ENCODE measurements at regions not wholly inside any gene's neighbourhood (a gene's known extent, or its start where the extent isn't known, plus 50 kb on each side); places are given as distances from the start of the nearest gene placed in this dataset.

- no peak for DNase-seq (ENCODE audit: low read depth in 2 of 2)
- no peak for TF ChIP-seq CTCF (IDR thresholded peaks at IDR 0.05; ENCODE audit: low read depth, low read length)
- no peak overlapping the region for H3K4me3 ChIP-seq (replicated peaks in 1 of 2; ENCODE audit: low read depth in 2 of 2, low read length in 2 of 2)
Measured at GRCh38 chr3:103033841-103034240, 599.0 kb downstream of the ZPLD1 start.

GRCh38 chr3:103047640-103048039 lies 612.8 kb downstream of the ZPLD1 start:
- no peak overlapping the region for H3K4me3 ChIP-seq (replicated peaks in 1 of 2; ENCODE audit: low read depth in 2 of 2, low read length in 2 of 2)
- DNase-seq (ENCODE audit: low read depth in 2 of 2), result no peak
- TF ChIP-seq CTCF (IDR thresholded peaks at IDR 0.05; ENCODE audit: low read depth, low read length), result no peak

GRCh38 chr3:103048068-103048722 lies 613.4 kb downstream of the ZPLD1 start:
- no peak for TF ChIP-seq CTCF (IDR thresholded peaks at IDR 0.05; ENCODE audit: low read depth, low read length)
- no peak overlapping the region for H3K4me3 ChIP-seq (replicated peaks in 1 of 2; ENCODE audit: low read depth in 2 of 2, low read length in 2 of 2)
- DNase-seq (ENCODE audit: low read depth in 2 of 2), result peak in 1 of 2 donors; percentile 3

- H3K4me3 ChIP-seq (replicated peaks in 1 of 2; ENCODE audit: low read depth in 2 of 2, low read length in 2 of 2), result no peak overlapping the region
- no peak for TF ChIP-seq CTCF (IDR thresholded peaks at IDR 0.05; ENCODE audit: low read depth, low read length)
- peak in 1 of 2 donors; percentile 0 for DNase-seq (ENCODE audit: low read depth in 2 of 2)
Measured at GRCh38 chr3:103052236-103052830, 617.5 kb downstream of the ZPLD1 start.

- no peak for DNase-seq (ENCODE audit: low read depth in 2 of 2)
- no peak overlapping the region for H3K4me3 ChIP-seq (replicated peaks in 1 of 2; ENCODE audit: low read depth in 2 of 2, low read length in 2 of 2)
- TF ChIP-seq CTCF (IDR thresholded peaks at IDR 0.05; ENCODE audit: low read depth, low read length), result no peak
Measured at GRCh38 chr3:103055021-103055520, 620.3 kb downstream of the ZPLD1 start.

- H3K4me3 ChIP-seq (replicated peaks in 1 of 2; ENCODE audit: low read depth in 2 of 2, low read length in 2 of 2), result no peak overlapping the region
- DNase-seq (ENCODE audit: low read depth in 2 of 2), result no peak
- TF ChIP-seq CTCF (IDR thresholded peaks at IDR 0.05; ENCODE audit: low read depth, low read length), result no peak
Measured at GRCh38 chr3:103056542-103056941, 621.7 kb downstream of the ZPLD1 start.
